ENCODE measurements at regions not wholly inside any gene's neighbourhood (a gene's known extent, or its start where the extent isn't known, plus 50 kb on each side); places are given as distances from the start of the nearest gene placed in this dataset.
A peak's percentile ranks its signal among the peaks of the same experiment; 100 is the strongest.

- TF ChIP-seq, protein P1, sequence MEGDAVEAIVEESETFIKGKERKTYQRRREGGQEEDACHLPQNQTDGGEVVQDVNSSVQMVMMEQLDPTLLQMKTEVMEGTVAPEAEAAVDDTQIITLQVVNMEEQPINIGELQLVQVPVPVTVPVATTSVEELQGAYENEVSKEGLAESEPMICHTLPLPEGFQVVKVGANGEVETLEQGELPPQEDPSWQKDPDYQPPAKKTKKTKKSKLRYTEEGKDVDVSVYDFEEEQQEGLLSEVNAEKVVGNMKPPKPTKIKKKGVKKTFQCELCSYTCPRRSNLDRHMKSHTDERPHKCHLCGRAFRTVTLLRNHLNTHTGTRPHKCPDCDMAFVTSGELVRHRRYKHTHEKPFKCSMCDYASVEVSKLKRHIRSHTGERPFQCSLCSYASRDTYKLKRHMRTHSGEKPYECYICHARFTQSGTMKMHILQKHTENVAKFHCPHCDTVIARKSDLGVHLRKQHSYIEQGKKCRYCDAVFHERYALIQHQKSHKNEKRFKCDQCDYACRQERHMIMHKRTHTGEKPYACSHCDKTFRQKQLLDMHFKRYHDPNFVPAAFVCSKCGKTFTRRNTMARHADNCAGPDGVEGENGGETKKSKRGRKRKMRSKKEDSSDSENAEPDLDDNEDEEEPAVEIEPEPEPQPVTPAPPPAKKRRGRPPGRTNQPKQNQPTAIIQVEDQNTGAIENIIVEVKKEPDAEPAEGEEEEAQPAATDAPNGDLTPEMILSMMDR (IDR thresholded peaks at IDR 0.05; ENCODE audit: insufficient read depth, low read length, poor library complexity, severe bottlenecking), result no peak
- DNase-seq (ENCODE audit: low read depth), result no peak
- Histone ChIP-seq H3K4me3 (ENCODE audit: low read depth, low read length) (peak overlapping the region; percentile 38), H3K27me3 (ENCODE audit: control insufficient read depth, insufficient read depth, low read length) (peaks cover 4% of the 10 kb centered on the region), H3K36me3 (ENCODE audit: control insufficient read depth, insufficient read depth, low read length) (no peaks in the 10 kb centered on the region)
These were observed 165.0 kb downstream of the USP12 start for GRCh38 chr13:27006519-27007161.

GRCh38 chr13:27005976-27006518, 165.6 kb downstream of the USP12 start:
- Histone ChIP-seq H3K27me3 (ENCODE audit: control insufficient read depth, insufficient read depth, low read length) (peaks cover 5% of the 10 kb centered on the region), H3K36me3 (ENCODE audit: control insufficient read depth, insufficient read depth, low read length) (no peaks in the 10 kb centered on the region), H3K4me3 (ENCODE audit: low read depth, low read length) (no peak overlapping the region)
- TF ChIP-seq, protein P1 (IDR thresholded peaks at IDR 0.05; ENCODE audit: insufficient read depth, low read length, poor library complexity, severe bottlenecking), result no peak
- DNase-seq (ENCODE audit: low read depth), result no peak

DNA sequence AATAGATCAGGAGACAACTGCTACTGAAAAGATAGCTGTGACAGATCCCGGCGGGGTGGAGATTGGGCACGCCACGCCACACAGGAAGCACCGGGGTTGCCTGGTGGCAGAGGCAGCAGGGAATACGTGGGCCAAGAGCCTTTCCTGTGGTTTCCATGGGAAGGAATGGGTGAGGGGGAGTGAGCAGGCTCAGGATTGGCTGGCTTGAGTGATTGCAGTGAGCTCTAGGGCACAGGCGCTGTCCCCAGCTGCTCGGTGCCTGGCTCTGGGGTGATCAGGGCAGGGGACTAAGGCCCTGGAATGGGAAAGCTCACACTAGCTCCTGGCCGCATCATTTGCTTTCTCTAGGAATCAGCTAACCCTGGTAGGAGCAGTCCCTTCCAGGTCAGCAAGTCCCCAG, 166.1 kb downstream of the USP12 start:
- Histone ChIP-seq H3K36me3 (ENCODE audit: control insufficient read depth, insufficient read depth, low read length) (no peaks in the 10 kb centered on the region), H3K4me3 (ENCODE audit: low read depth, low read length) (no peak overlapping the region), H3K27me3 (ENCODE audit: control insufficient read depth, insufficient read depth, low read length) (peaks cover 5% of the 10 kb centered on the region)
- DNase-seq (ENCODE audit: low read depth), result no peak
- TF ChIP-seq, protein P1 (IDR thresholded peaks at IDR 0.05; ENCODE audit: insufficient read depth, low read length, poor library complexity, severe bottlenecking), result no peak

GRCh38 chr13:27004866-27005265, 166.7 kb downstream of the USP12 start:
- DNase-seq (ENCODE audit: low read depth), result no peak

DNA sequence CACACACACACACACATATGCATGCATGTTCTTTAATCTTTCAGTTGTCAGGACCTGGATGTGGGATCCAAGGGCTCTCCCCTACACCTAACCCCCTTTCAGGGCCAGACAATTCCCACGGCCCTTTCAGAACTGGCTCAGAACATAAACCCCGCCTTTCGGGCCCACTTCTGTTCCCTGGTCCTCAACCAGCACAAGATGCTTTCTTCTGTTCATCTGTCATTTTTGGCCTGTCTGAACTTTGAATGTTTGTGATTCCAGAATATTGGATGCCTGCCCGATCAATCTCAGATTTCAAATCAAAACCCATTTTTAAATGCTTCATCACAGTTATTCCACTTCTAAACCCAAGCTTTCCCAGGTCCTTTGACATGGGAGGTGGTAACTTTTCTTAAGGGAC, 167.3 kb downstream of the USP12 start:
- TF ChIP-seq, protein P1 (IDR thresholded peaks at IDR 0.05; ENCODE audit: insufficient read depth, low read length, poor library complexity, severe bottlenecking), result no peak
- H3K36me3 ChIP-seq (ENCODE audit: control insufficient read depth, insufficient read depth, low read length), result no peaks in the 10 kb centered on the region
- peaks cover 8% of the 10 kb centered on the region for H3K27me3 ChIP-seq (ENCODE audit: control insufficient read depth, insufficient read depth, low read length)
- DNase-seq (ENCODE audit: low read depth), result no peak
- no peak overlapping the region for H3K4me3 ChIP-seq (ENCODE audit: low read depth, low read length)

More at GRCh38 chr13:27004866-27005265, 166.7 kb downstream of the USP12 start:
- Histone ChIP-seq H3K36me3 (ENCODE audit: control insufficient read depth, insufficient read depth, low read length) (no peaks in the 10 kb centered on the region), H3K4me3 (ENCODE audit: low read depth, low read length) (no peak overlapping the region), H3K27me3 (ENCODE audit: control insufficient read depth, insufficient read depth, low read length) (peaks cover 5% of the 10 kb centered on the region)
- TF ChIP-seq, protein P1 (IDR thresholded peaks at IDR 0.05; ENCODE audit: insufficient read depth, low read length, poor library complexity, severe bottlenecking), result no peak

- H3K27me3 ChIP-seq (ENCODE audit: control insufficient read depth, insufficient read depth, low read length), result peaks cover 10% of the 10 kb centered on the region
- H3K4me3 ChIP-seq (ENCODE audit: low read depth, low read length), result no peak overlapping the region
- TF ChIP-seq, protein P1 (IDR thresholded peaks at IDR 0.05; ENCODE audit: insufficient read depth, low read length, poor library complexity, severe bottlenecking), result no peak
- H3K36me3 ChIP-seq (ENCODE audit: control insufficient read depth, insufficient read depth, low read length), result no peaks in the 10 kb centered on the region
- no peak for DNase-seq (ENCODE audit: low read depth)
These were observed 169.9 kb downstream of the USP12 start for GRCh38 chr13:27001705-27002104.
